K562 (cell line): ENCODE measurements at regions not wholly inside any gene's neighbourhood (a gene's known extent, or its start where the extent isn't known, plus 50 kb on each side); places are given as distances from the start of the nearest gene placed in this dataset.

Source experiments
- ATAC-seq: fragments of 200-7000 bp; cut with Tn5 transposase; 3 replicates; pipeline ENCODE4 v1.9.1; 2020; ENCODE audit warnings: moderate library complexity
- BruUV-seq: library from RNA; stranded (reverse); fragments of 400-500 nt; replicated peaks from 2 replicates; lab custom pipeline; 2021; lab: Mats Ljungman, UMichigan
- CTCF ChIA-PET: fragments of 300-600 bp; formaldehyde crosslinking; extraction: SDS; loops from one replicate; lab custom pipeline; 2021; ENCODE audit warnings: low intra/inter-chr PET ratio; lab: Yijun Ruan, JAX
- POLR2A ChIA-PET: fragments of 300-600, 350-650 bp; sonication (Branson Sonifier 250); formaldehyde crosslinking; extraction: SDS; loops from one replicate; lab custom pipeline; 2021; ENCODE audit warnings: antibody characterized with exemption, inconsistent platforms; lab: Yijun Ruan, JAX
- DNase-seq, 4 experiments: peaks; one replicate each; pipeline versions ENCODE4 v3.0.0 to v3.0.0-alpha.2; 2011 to 2018; ENCODE audit warnings: low spot score in 3 of 4, mixed read lengths in 3 of 4; ENCODE audit errors: extremely low read depth in 1 of 4
- FAIRE-seq: peaks from 2 replicates; lab custom pipeline; 2011; peaks lifted over from hg19 to GRCh38; lab: Jason Lieb, UNC
- H2AFZ ChIP-seq: 2 replicates; pipeline ENCODE4 v1.6.0; 2011; ENCODE audit warnings: low read depth, low read length, control low read depth, inconsistent platforms
- H3K27ac ChIP-seq: fragments of 200-600 bp; 3 replicates; pipeline ENCODE4 v1.8.0; 2011; ENCODE audit warnings: low read depth, mild to moderate bottlenecking, control low read depth, inconsistent platforms, low read length, moderate library complexity, mixed read lengths; ENCODE audit errors: extremely low read depth
- H3K27me3 ChIP-seq, 2 experiments: fragments of 300-600 bp in 1 of 2; 2 replicates in 1 of 2; 3 replicates in 1 of 2; pipeline versions ENCODE4 v1.6.0 to v1.8.0; 2011; ENCODE audit warnings: inconsistent platforms in 2 of 2, low read length in 2 of 2, mild to moderate bottlenecking in 1 of 2, mixed read lengths in 1 of 2, moderate library complexity in 1 of 2; ENCODE audit not compliant: control insufficient read depth in 2 of 2, insufficient read depth in 2 of 2
- H3K36me3 ChIP-seq: fragments of 300-600 bp; 3 replicates; pipeline ENCODE4 v1.8.0; 2011; ENCODE audit warnings: mild to moderate bottlenecking, low read length, inconsistent platforms; ENCODE audit not compliant: control insufficient read depth, insufficient read depth
- H3K4me1 ChIP-seq, 2 experiments: fragments of 200-600 bp in 1 of 2; replicated peaks in 1 of 2; 2 replicates in 1 of 2; 3 replicates in 1 of 2; pipeline versions ENCODE4 v1.5.1 to v1.8.0; 2011; ENCODE audit warnings: inconsistent platforms in 2 of 2, low read length in 2 of 2, mild to moderate bottlenecking in 1 of 2, mixed read lengths in 1 of 2, moderate library complexity in 1 of 2; ENCODE audit not compliant: control insufficient read depth in 2 of 2, insufficient read depth in 2 of 2
- H3K4me2 ChIP-seq: 2 replicates; pipeline ENCODE4 v1.6.1; 2011; ENCODE audit warnings: low read length, control low read depth, inconsistent platforms, mixed read lengths; ENCODE audit not compliant: insufficient read depth
- H3K4me3 ChIP-seq: fragments of 200-600 bp; sonication (generic), shearing (Covaris generic); 2 replicates; pipeline ENCODE4 v1.5.1; 2016; ENCODE audit warnings: control low read depth, inconsistent platforms
- H3K79me2 ChIP-seq: fragments of 200-600 bp; 3 replicates; pipeline ENCODE4 v1.8.0; 2011; ENCODE audit warnings: low read length, inconsistent platforms; ENCODE audit not compliant: control insufficient read depth, insufficient read depth
- H3K9ac ChIP-seq, 2 experiments: 2 replicates each; pipeline versions ENCODE4 v1.6.0 to v1.6.1; 2011; ENCODE audit warnings: low read depth in 2 of 2, low read length in 2 of 2, control low read depth in 1 of 2, inconsistent platforms in 1 of 2, mild to moderate bottlenecking in 1 of 2, mixed read lengths in 1 of 2; ENCODE audit not compliant: insufficient read depth in 1 of 2
- H3K9me1 ChIP-seq: one replicate; pipeline ENCODE4 v1.6.0; 2011; ENCODE audit warnings: inconsistent platforms, mild to moderate bottlenecking, low read length, moderate library complexity; ENCODE audit not compliant: control insufficient read depth, insufficient read depth
- H3K9me3 ChIP-seq: replicated peaks from 2 replicates; pipeline ENCODE4 v1.5.1; 2011; ENCODE audit warnings: low read depth, low read length, inconsistent platforms; ENCODE audit not compliant: control insufficient read depth, insufficient read depth
- H4K20me1 ChIP-seq: replicated peaks from 2 replicates; pipeline ENCODE4 v1.6.1; 2011; ENCODE audit warnings: low read length, inconsistent platforms, mixed read lengths; ENCODE audit not compliant: control insufficient read depth, insufficient read depth
- ARHGAP35 ChIP-seq: fragments of 450-650 bp; IDR thresholded peaks from 2 replicates; pipeline ENCODE4 v1.6.1; 2018; ENCODE audit not compliant: partially characterized antibody
- CBFB ChIP-seq: sonication (generic); formaldehyde crosslinking; IDR thresholded peaks from 2 replicates; pipeline ENCODE4 v1.4.0; 2020; ENCODE audit warnings: mild to moderate bottlenecking, missing genetic modification reagents
- DPF2 ChIP-seq: fragments of 450-650 bp; IDR thresholded peaks from 2 replicates; pipeline ENCODE4 v1.6.1; 2016
- E2F1 ChIP-seq: sonication (generic); formaldehyde crosslinking; IDR thresholded peaks from 2 replicates; pipeline ENCODE4 v1.8.1; 2023; ENCODE audit warnings: mild to moderate bottlenecking, missing genetic modification reagents, moderate library complexity
- FUS ChIP-seq: fragments of 200-400 bp; formaldehyde crosslinking; optimal IDR thresholded peaks from 2 replicates; pipeline ENCODE3; 2017; ENCODE audit warnings: low read depth, low read length
- JUN ChIP-seq, 2 experiments: sonication (generic) in 1 of 2; formaldehyde crosslinking in 1 of 2; IDR thresholded peaks; 2 replicates each; pipeline versions ENCODE4 v1.6.1 to v1.8.0; 2012 to 2022; ENCODE audit warnings: borderline replicate concordance in 2 of 2, mild to moderate bottlenecking in 2 of 2, improper control_type of control experiment in 1 of 2, low read depth in 1 of 2, low read length in 1 of 2, missing genetic modification reagents in 1 of 2
- KAT7 ChIP-seq: sonication (generic); formaldehyde crosslinking; IDR thresholded peaks from 2 replicates; pipeline ENCODE4 v1.8.0; 2022; ENCODE audit warnings: missing genetic modification reagents, mild to moderate bottlenecking, borderline replicate concordance
- RBM39 ChIP-seq: fragments of 200-400 bp; formaldehyde crosslinking; optimal IDR thresholded peaks from 2 replicates; pipeline ENCODE3; 2018; ENCODE audit warnings: low read depth, low read length
- TAF7 ChIP-seq: fragments of 450-650 bp; IDR thresholded peaks from 2 replicates; pipeline ENCODE4 v1.6.1; 2016; ENCODE audit warnings: missing genetic modification characterization, missing compliant biosample characterization
- TAF9B ChIP-seq: fragments of 450-650 bp; IDR thresholded peaks from 2 replicates; pipeline ENCODE4 v1.6.1; 2018; ENCODE audit warnings: mild to moderate bottlenecking; ENCODE audit not compliant: partially characterized antibody
- ZBTB5 ChIP-seq: fragments of 450-650 bp; IDR thresholded peaks from 2 replicates; pipeline ENCODE4 v1.6.1; 2017; ENCODE audit warnings: antibody characterized with exemption
- ZNF316 ChIP-seq: fragments of 450-650 bp; IDR thresholded peaks from 2 replicates; pipeline ENCODE4 v1.6.1; 2016
- WGBS: fragments of 100-300 bp; shearing (Covaris generic); methylation state at CpG from one replicate; pipeline ENCODE4 v1.1.6; 2016; ENCODE audit warnings: low coverage, mixed read lengths; ENCODE audit not compliant: insufficient coverage; ENCODE audit errors: missing lambda C conversion rate; 5-methylcytosine and 5-hydroxymethylcytosine counted together
- in situ Hi-C: fragments of 300-500 bp; cut with MboI; formaldehyde crosslinking; loops from 4 replicates; pipeline ENCODE4 v1.15.0; 2018; ENCODE audit warnings: inconsistent platforms, mixed read lengths
- intact Hi-C: fragments of 100-400 bp; cut with micrococcal nuclease; formaldehyde crosslinking; loops from 2 replicates; pipeline ENCODE4 v1.14.2; 2022

DNA sequence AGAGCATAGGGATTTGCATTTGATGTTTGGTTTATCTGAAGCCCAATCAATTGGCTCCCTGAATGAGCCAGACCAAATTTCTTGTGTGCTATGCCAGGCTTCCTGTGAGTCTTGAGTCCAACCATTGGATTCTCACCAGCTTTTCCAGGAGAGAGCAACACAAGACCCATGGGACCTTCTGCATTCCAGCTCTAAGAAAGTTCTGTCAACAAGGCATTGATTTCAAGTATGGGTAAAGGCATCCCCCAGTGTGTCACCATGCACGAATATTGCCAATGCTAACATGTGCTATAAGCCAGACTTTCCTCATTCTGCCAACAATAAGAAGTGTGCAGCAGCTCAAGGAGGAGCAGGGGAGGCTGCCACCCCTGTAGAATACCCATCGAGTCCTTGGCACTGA is 266.6 kb downstream of the ETAA1 start:
- H3K79me2 ChIP-seq = no peaks in the 10 kb centered on the region
- TF ChIP-seq ZNF316 = no peak
- TF ChIP-seq RBM39 = no peak
- no peak for TF ChIP-seq ZBTB5
- no peak for TF ChIP-seq KAT7
- TF ChIP-seq E2F1 (CRISPR knock-in tag) = no peak
- TF ChIP-seq DPF2 = no peak
- TF ChIP-seq FUS = no peak
- TF ChIP-seq JUN (IDR thresholded peaks at IDR 0.05; ENCODE audit: borderline replicate concordance, low read depth, low read length) = no peak
- TF ChIP-seq JUN (CRISPR knock-in tag; IDR thresholded peaks at IDR 0.05; ENCODE audit: borderline replicate concordance) = no peak
- TF ChIP-seq TAF9B = no peak
- no peak for TF ChIP-seq ARHGAP35
- TF ChIP-seq TAF7 (tag) = no peak
- TF ChIP-seq CBFB (CRISPR knock-in tag) = no peak
- TF ChIP-seq, all 486 proteins: peak for 0
- no peaks in the 10 kb centered on the region for H3K4me1 ChIP-seq
- FAIRE-seq = no peak
- POLR2A ChIA-PET = no interaction called here
- no peak overlapping the region for H2AFZ ChIP-seq
- CTCF ChIA-PET = no interaction called here
- H3K27ac ChIP-seq = no peak overlapping the region
- no peak for ATAC-seq
- H3K9me1 ChIP-seq = no peaks in the 10 kb centered on the region
- intact Hi-C loops = no loop called here
- H3K27me3 ChIP-seq = no peaks in the 10 kb centered on the region
- 0% methylated on average over 2 of the region's 2 CpGs for WGBS
- no TSS peak for BruUV-seq
- H4K20me1 ChIP-seq = no peaks in the 10 kb centered on the region
- in situ Hi-C loops = no loop called here
- no peak overlapping the region for H3K4me3 ChIP-seq
- H3K4me2 ChIP-seq = no peak overlapping the region
- no peaks in the 10 kb centered on the region for H3K36me3 ChIP-seq
- DNase-seq = no peak
- no peaks in the 10 kb centered on the region for H3K9me3 ChIP-seq
- no peak overlapping the region for H3K9ac ChIP-seq
